ENCODE measurements at regions not wholly inside any gene's neighbourhood (a gene's known extent, or its start where the extent isn't known, plus 50 kb on each side); places are given as distances from the start of the nearest gene placed in this dataset.

DNA sequence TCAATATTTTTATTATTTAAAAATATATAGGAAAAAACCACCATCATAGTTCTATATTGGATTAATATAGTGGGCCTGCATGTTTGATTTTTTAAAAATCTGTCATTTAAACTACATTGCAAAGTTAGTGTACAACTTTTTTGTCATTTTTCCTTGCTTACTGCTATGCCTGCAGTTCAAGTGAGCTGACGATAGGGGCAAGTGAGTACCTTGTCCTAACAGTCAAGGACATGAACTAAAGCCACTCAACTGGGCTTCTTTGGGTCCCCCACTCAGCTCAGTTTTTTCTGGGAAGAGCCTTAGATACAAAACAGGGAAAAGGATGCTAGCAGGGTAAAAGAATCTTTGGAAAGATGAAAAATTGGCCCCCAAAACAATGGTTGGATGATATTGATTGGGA lies 269.9 kb downstream of the MAN2A1 start:
- no peak for TF ChIP-seq EZH2 (IDR thresholded peaks at IDR 0.05; ENCODE audit: borderline replicate concordance, low read length)
- peak; percentile 48 for TF ChIP-seq CTCF (IDR thresholded peaks at IDR 0.05; ENCODE audit: low read length)
- H4K20me1 ChIP-seq (ENCODE audit: insufficient read depth, low read length), result no peaks in the 10 kb centered on the region
- no peak overlapping the region for H3K27ac ChIP-seq (ENCODE audit: low read depth, low read length, poor library complexity, severe bottlenecking)
- H3K9ac ChIP-seq (ENCODE audit: low read length), result no peak overlapping the region
- no peaks in the 10 kb centered on the region for H3K79me2 ChIP-seq (ENCODE audit: insufficient read depth, low read length)
- no peak overlapping the region for H3K4me2 ChIP-seq (ENCODE audit: low read length)
- no peaks in the 10 kb centered on the region for H3K9me2 ChIP-seq (ENCODE audit: low read depth, low read length)
- peaks cover 18% of the 10 kb centered on the region for H3K4me1 ChIP-seq (ENCODE audit: insufficient read depth, low read length, severe bottlenecking)
- H3K27me3 ChIP-seq (ENCODE audit: insufficient read depth, low read length), result no peaks in the 10 kb centered on the region
- H3F3A ChIP-seq (ENCODE audit: insufficient read depth, low read length), result no peaks in the 10 kb centered on the region
- no peaks in the 10 kb centered on the region for H3K9me3 ChIP-seq (ENCODE audit: low read length)
- H2AFZ ChIP-seq (ENCODE audit: low read length), result no peak overlapping the region
- H3K4me3 ChIP-seq (ENCODE audit: low read depth, low read length, poor library complexity, severe bottlenecking), result no peak overlapping the region
- H3K36me3 ChIP-seq (ENCODE audit: insufficient read depth, low read length), result no peaks in the 10 kb centered on the region

DNA sequence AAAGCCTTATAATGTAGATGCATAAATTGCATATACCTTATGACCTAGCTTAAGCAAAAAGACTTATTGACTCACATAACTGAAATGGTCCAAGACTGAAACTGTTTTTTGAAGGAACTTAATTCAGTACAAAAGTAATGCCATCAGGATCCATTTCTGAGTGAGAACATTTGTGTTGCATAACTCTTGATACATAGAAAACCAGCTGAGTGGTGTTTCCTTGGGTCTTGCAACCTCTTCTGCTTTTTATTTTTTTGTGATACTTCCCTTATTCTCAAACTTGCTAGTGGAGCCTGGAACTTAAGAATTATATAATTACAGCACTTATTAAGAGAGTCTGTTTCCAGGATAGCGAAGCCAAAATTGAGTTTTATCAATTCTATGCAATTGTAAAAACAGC lies 272.0 kb downstream of the MAN2A1 start:
- TF ChIP-seq CTCF (IDR thresholded peaks at IDR 0.05; ENCODE audit: low read length), result no peak
- TF ChIP-seq EZH2 (IDR thresholded peaks at IDR 0.05; ENCODE audit: borderline replicate concordance, low read length), result no peak
- Histone ChIP-seq H3K4me2 (ENCODE audit: low read length) (no peak overlapping the region), H3K79me2 (ENCODE audit: insufficient read depth, low read length) (no peaks in the 10 kb centered on the region), H2AFZ (ENCODE audit: low read length) (no peak overlapping the region), H4K20me1 (ENCODE audit: insufficient read depth, low read length) (no peaks in the 10 kb centered on the region), H3K4me3 (ENCODE audit: low read depth, low read length, poor library complexity, severe bottlenecking) (no peak overlapping the region), H3K9ac (ENCODE audit: low read length) (no peak overlapping the region), H3K9me3 (ENCODE audit: low read length) (no peaks in the 10 kb centered on the region), H3K4me1 (ENCODE audit: insufficient read depth, low read length, severe bottlenecking) (peaks cover 18% of the 10 kb centered on the region), H3K36me3 (ENCODE audit: insufficient read depth, low read length) (no peaks in the 10 kb centered on the region), H3K9me2 (ENCODE audit: low read depth, low read length) (no peaks in the 10 kb centered on the region), H3K27ac (ENCODE audit: low read depth, low read length, poor library complexity, severe bottlenecking) (no peak overlapping the region), H3K27me3 (ENCODE audit: insufficient read depth, low read length) (no peaks in the 10 kb centered on the region), H3F3A (ENCODE audit: insufficient read depth, low read length) (no peaks in the 10 kb centered on the region)

- H3K27me3 ChIP-seq (ENCODE audit: insufficient read depth, low read length), result no peaks in the 10 kb centered on the region
- H3K4me2 ChIP-seq (ENCODE audit: low read length), result no peak overlapping the region
- H3K79me2 ChIP-seq (ENCODE audit: insufficient read depth, low read length), result no peaks in the 10 kb centered on the region
- H3K36me3 ChIP-seq (ENCODE audit: insufficient read depth, low read length), result no peaks in the 10 kb centered on the region
- H3K9me3 ChIP-seq (ENCODE audit: low read length), result no peaks in the 10 kb centered on the region
- H3K9ac ChIP-seq (ENCODE audit: low read length), result no peak overlapping the region
- H3F3A ChIP-seq (ENCODE audit: insufficient read depth, low read length), result no peaks in the 10 kb centered on the region
- H2AFZ ChIP-seq (ENCODE audit: low read length), result no peak overlapping the region
- no peak overlapping the region for H3K27ac ChIP-seq (ENCODE audit: low read depth, low read length, poor library complexity, severe bottlenecking)
- TF ChIP-seq EZH2 (IDR thresholded peaks at IDR 0.05; ENCODE audit: borderline replicate concordance, low read length), result no peak
- peaks cover 18% of the 10 kb centered on the region for H3K4me1 ChIP-seq (ENCODE audit: insufficient read depth, low read length, severe bottlenecking)
- H4K20me1 ChIP-seq (ENCODE audit: insufficient read depth, low read length), result no peaks in the 10 kb centered on the region
- no peaks in the 10 kb centered on the region for H3K9me2 ChIP-seq (ENCODE audit: low read depth, low read length)
- H3K4me3 ChIP-seq (ENCODE audit: low read depth, low read length, poor library complexity, severe bottlenecking), result no peak overlapping the region
Measured at GRCh38 chr5:109962882-109963603, 273.3 kb downstream of the MAN2A1 start.

- Histone ChIP-seq H3K4me2 (ENCODE audit: low read length) (no peak overlapping the region), H2AFZ (ENCODE audit: low read length) (no peak overlapping the region), H3K27ac (ENCODE audit: low read depth, low read length, poor library complexity, severe bottlenecking) (no peak overlapping the region)
Measured at GRCh38 chr5:109964136-109964535, 274.4 kb downstream of the MAN2A1 start.

More at GRCh38 chr5:109964136-109964535, 274.4 kb downstream of the MAN2A1 start:
- H3F3A ChIP-seq (ENCODE audit: insufficient read depth, low read length), result no peaks in the 10 kb centered on the region
- H3K36me3 ChIP-seq (ENCODE audit: insufficient read depth, low read length), result no peaks in the 10 kb centered on the region
- H4K20me1 ChIP-seq (ENCODE audit: insufficient read depth, low read length), result no peaks in the 10 kb centered on the region
- peaks cover 18% of the 10 kb centered on the region for H3K4me1 ChIP-seq (ENCODE audit: insufficient read depth, low read length, severe bottlenecking)
- no peak for TF ChIP-seq EZH2 (IDR thresholded peaks at IDR 0.05; ENCODE audit: borderline replicate concordance, low read length)
- no peak for TF ChIP-seq CTCF (IDR thresholded peaks at IDR 0.05; ENCODE audit: low read length)
- H3K4me3 ChIP-seq (ENCODE audit: low read depth, low read length, poor library complexity, severe bottlenecking), result no peak overlapping the region
- no peaks in the 10 kb centered on the region for H3K27me3 ChIP-seq (ENCODE audit: insufficient read depth, low read length)
- H3K9ac ChIP-seq (ENCODE audit: low read length), result no peak overlapping the region
- no peaks in the 10 kb centered on the region for H3K79me2 ChIP-seq (ENCODE audit: insufficient read depth, low read length)
- no peaks in the 10 kb centered on the region for H3K9me2 ChIP-seq (ENCODE audit: low read depth, low read length)
- no peaks in the 10 kb centered on the region for H3K9me3 ChIP-seq (ENCODE audit: low read length)

All from OCI-LY1 (cell line).